HEK293 (cell line): ENCODE measurements at regions not wholly inside any gene's neighbourhood (a gene's known extent, or its start where the extent isn't known, plus 50 kb on each side); places are given as distances from the start of the nearest gene placed in this dataset.
"Not testable (repeated sequence)": the region's sequence is repeated elsewhere in the genome, so short reads cannot be mapped to it uniquely, and the experiment has no call there.

Source experiments
- CTCF ChIA-PET: fragments of 350-600 bp; formaldehyde crosslinking; extraction: SDS; loops from one replicate; lab custom pipeline; 2021; ENCODE audit warnings: antibody characterized with exemption; lab: Yijun Ruan, JAX
- POLR2A ChIA-PET: fragments of 300-600 bp; formaldehyde crosslinking; extraction: SDS; loops from one replicate; lab custom pipeline; 2020; ENCODE audit warnings: antibody characterized with exemption, inconsistent platforms; lab: Yijun Ruan, JAX
- H3K27ac ChIP-seq: fragments of 200-500 bp; sonication (Bioruptor generic); 2 replicates; pipeline ENCODE4 v1.5.1; 2014; ENCODE audit warnings: low read depth, low read length, control low read depth, inconsistent platforms; ENCODE audit errors: extremely low read depth
- H3K36me3 ChIP-seq, 2 experiments: fragments of 200-500 bp in 1 of 2; sonication (Bioruptor generic) in 1 of 2; 1 replicate in 1 of 2; 2 replicates in 1 of 2; pipeline ENCODE4 v1.5.1; 2014 to 2017; ENCODE audit warnings: inconsistent platforms in 2 of 2, low read length in 2 of 2; ENCODE audit not compliant: control insufficient read depth in 2 of 2, insufficient read depth in 1 of 2
- H3K4me1 ChIP-seq: fragments of 200-500 bp; sonication (Bioruptor generic); 2 replicates; pipeline ENCODE4 v1.5.1; 2014; ENCODE audit warnings: mild to moderate bottlenecking, low read length, inconsistent platforms; ENCODE audit not compliant: control insufficient read depth, insufficient read depth
- H3K4me3 ChIP-seq: 2 replicates; pipeline ENCODE4 v1.5.1; 2011; ENCODE audit warnings: low read depth, mild to moderate bottlenecking, control low read depth, low read length, moderate library complexity
- H3K9me3 ChIP-seq: fragments of 200-500 bp; sonication (Bioruptor generic); 2 replicates; pipeline ENCODE4 v1.5.1; 2014; ENCODE audit warnings: low read depth, low read length, inconsistent platforms; ENCODE audit not compliant: control insufficient read depth, insufficient read depth
- ATF2 ChIP-seq: fragments of 450-650 bp; formaldehyde crosslinking; IDR thresholded peaks from 2 replicates; pipeline ENCODE4 v1.5.1; 2016; ENCODE audit warnings: missing biosample characterization, missing genetic modification characterization, low read depth
- BCL11A ChIP-seq: fragments of 450-650 bp; formaldehyde crosslinking; IDR thresholded peaks from 2 replicates; pipeline ENCODE4 v1.5.1; 2016; ENCODE audit warnings: low read depth, missing biosample characterization, missing genetic modification characterization
- CTCF ChIP-seq: fragments of 450-650 bp; formaldehyde crosslinking; IDR thresholded peaks from 2 replicates; pipeline ENCODE4 v1.5.1; 2016; ENCODE audit warnings: missing biosample characterization, missing genetic modification characterization
- PRDM1 ChIP-seq: fragments of 450-650 bp; formaldehyde crosslinking; IDR thresholded peaks from 2 replicates; pipeline ENCODE4; 2016; ENCODE audit warnings: missing biosample characterization, missing genetic modification characterization
- SCRT1 ChIP-seq: fragments of 450-650 bp; formaldehyde crosslinking; IDR thresholded peaks from 2 replicates; pipeline ENCODE4 v1.5.1; 2016; ENCODE audit warnings: missing biosample characterization, missing genetic modification characterization, borderline replicate concordance
- SETDB1 ChIP-seq: IDR thresholded peaks from one replicate; pipeline ENCODE4 v1.6.1; 2017; ENCODE audit warnings: mild to moderate bottlenecking, low read length, moderate library complexity, mixed read lengths; ENCODE audit not compliant: insufficient read length
- YY2 ChIP-seq: fragments of 450-650 bp; formaldehyde crosslinking; IDR thresholded peaks from 2 replicates; pipeline ENCODE4 v1.5.1; 2016; ENCODE audit warnings: missing biosample characterization, missing genetic modification characterization
- ZBTB21 ChIP-seq: fragments of 450-650 bp; formaldehyde crosslinking; IDR thresholded peaks from 2 replicates; pipeline ENCODE4 v1.5.1; 2017; ENCODE audit warnings: missing biosample characterization, missing genetic modification characterization
- ZBTB26 ChIP-seq: fragments of 450-650 bp; formaldehyde crosslinking; optimal IDR thresholded peaks from 2 replicates; pipeline ENCODE3; 2016; ENCODE audit warnings: missing biosample characterization, mild to moderate bottlenecking, missing genetic modification characterization
- ZBTB6 ChIP-seq: fragments of 450-650 bp; formaldehyde crosslinking; IDR thresholded peaks from 2 replicates; pipeline ENCODE4 v1.5.1; 2017; ENCODE audit warnings: missing biosample characterization, missing genetic modification characterization
- ZNF202 ChIP-seq: fragments of 450-650 bp; formaldehyde crosslinking; IDR thresholded peaks from 2 replicates; pipeline ENCODE4 v1.5.1; 2016; ENCODE audit warnings: missing biosample characterization, missing genetic modification characterization, borderline replicate concordance
- ZNF302 ChIP-seq: fragments of 450-650 bp; formaldehyde crosslinking; IDR thresholded peaks from 2 replicates; pipeline ENCODE4 v1.5.1; 2016; ENCODE audit warnings: missing biosample characterization, missing genetic modification characterization, low read depth
- ZNF513 ChIP-seq: fragments of 450-650 bp; IDR thresholded peaks from 2 replicates; pipeline ENCODE4 v1.5.1; 2018; ENCODE audit warnings: missing biosample characterization, missing genetic modification characterization
- ZNF521 ChIP-seq: fragments of 450-650 bp; formaldehyde crosslinking; IDR thresholded peaks from 2 replicates; pipeline ENCODE4 v1.5.1; 2017; ENCODE audit warnings: missing biosample characterization, mild to moderate bottlenecking, missing genetic modification characterization
- ZNF585B ChIP-seq: fragments of 450-650 bp; formaldehyde crosslinking; IDR thresholded peaks from 2 replicates; pipeline ENCODE4 v1.5.1; 2016; ENCODE audit warnings: missing biosample characterization, missing genetic modification characterization
- ZNF837 ChIP-seq: fragments of 450-650 bp; formaldehyde crosslinking; IDR thresholded peaks from 2 replicates; pipeline ENCODE4 v1.5.1; 2016; ENCODE audit warnings: missing biosample characterization, missing genetic modification characterization
- ZSCAN30 ChIP-seq: fragments of 450-650 bp; IDR thresholded peaks from 2 replicates; pipeline ENCODE4 v1.5.1; 2018; ENCODE audit warnings: missing biosample characterization, mild to moderate bottlenecking, missing genetic modification characterization, moderate library complexity
- ZSCAN5A ChIP-seq: fragments of 450-650 bp; formaldehyde crosslinking; IDR thresholded peaks from 2 replicates; pipeline ENCODE4 v1.5.1; 2016; ENCODE audit warnings: missing biosample characterization, missing genetic modification characterization

GRCh38 chrX:139475432-139475831, 55.1 kb upstream of the F9 start:
- Histone ChIP-seq H3K27ac (no peak overlapping the region), H3K4me1 (no peaks in the 10 kb centered on the region), H3K4me3 (no peak overlapping the region), H3K36me3 (no peaks in the 10 kb centered on the region), H3K9me3 (no peaks in the 10 kb centered on the region)
- TF ChIP-seq ZBTB26 (no peak), ZNF202 (tag by site-specific recombination) (no peak), ZSCAN5A (tag by site-specific recombination) (no peak), ZNF521 (tag by site-specific recombination) (no peak), BCL11A (tag by site-specific recombination) (no peak), ZNF513 (tag by site-specific recombination) (no peak), YY2 (no peak), CTCF (tag by site-specific recombination) (no peak), SCRT1 (tag by site-specific recombination) (no peak), ZNF837 (no peak), PRDM1 (tag by site-specific recombination) (no peak), ZBTB6 (no peak), ATF2 (tag by site-specific recombination) (no peak), ZNF302 (no peak), ZSCAN30 (no peak), ZBTB21 (tag by site-specific recombination) (no peak)
- POLR2A ChIA-PET, result no interaction called here
- CTCF ChIA-PET, result interaction anchor here (0.6 to 0.7 kb wide), 2 partner anchors 132 to 1281 kb away, joined by 3 read pairs; no protein-coding TSS in a partner anchor

- not testable (repeated sequence) for H3K36me3 ChIP-seq, H3K9me3 ChIP-seq
- peak; percentile 38 for TF ChIP-seq SETDB1
- peak; percentile 93 for TF ChIP-seq ZNF585B (tag by site-specific recombination)
- TF ChIP-seq, all 188 proteins: peak for 2; not testable (repeated sequence) for 186
- CTCF ChIA-PET, POLR2A ChIA-PET, H3K4me1 ChIP-seq, H3K4me3 ChIP-seq, H3K27ac ChIP-seq: not testable (repeated sequence)
Measured at GRCh38 chrX:139461945-139462344, 68.6 kb upstream of the F9 start.
